ENCODE measurements at regions not wholly inside any gene's neighbourhood (a gene's known extent, or its start where the extent isn't known, plus 50 kb on each side); places are given as distances from the start of the nearest gene placed in this dataset.

DNA sequence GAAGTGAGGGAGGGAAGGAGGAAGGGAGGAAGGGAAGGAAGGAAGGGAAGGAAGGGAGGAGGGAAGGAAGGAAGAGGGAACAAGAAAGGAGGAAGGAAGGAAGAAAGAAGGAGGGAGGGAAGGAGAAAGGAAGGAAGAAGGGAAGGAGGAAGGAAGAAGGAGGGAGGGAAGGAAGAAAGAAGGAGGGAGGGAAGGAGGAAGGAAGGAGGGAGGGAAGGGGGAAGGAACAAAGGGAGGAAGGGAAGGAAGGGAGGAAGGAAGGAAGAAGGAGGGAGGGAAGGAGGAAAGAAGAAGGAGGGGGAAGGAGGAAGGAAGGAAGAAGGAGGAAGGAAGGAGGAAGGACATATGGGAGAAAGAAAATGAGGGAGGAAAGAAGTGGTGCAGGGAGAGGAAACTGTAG lies 184.7 kb upstream of the PMEPA1 start:
- no peaks in the 10 kb centered on the region for H3K79me2 ChIP-seq (ENCODE audit: insufficient read depth, low read length)

DNA sequence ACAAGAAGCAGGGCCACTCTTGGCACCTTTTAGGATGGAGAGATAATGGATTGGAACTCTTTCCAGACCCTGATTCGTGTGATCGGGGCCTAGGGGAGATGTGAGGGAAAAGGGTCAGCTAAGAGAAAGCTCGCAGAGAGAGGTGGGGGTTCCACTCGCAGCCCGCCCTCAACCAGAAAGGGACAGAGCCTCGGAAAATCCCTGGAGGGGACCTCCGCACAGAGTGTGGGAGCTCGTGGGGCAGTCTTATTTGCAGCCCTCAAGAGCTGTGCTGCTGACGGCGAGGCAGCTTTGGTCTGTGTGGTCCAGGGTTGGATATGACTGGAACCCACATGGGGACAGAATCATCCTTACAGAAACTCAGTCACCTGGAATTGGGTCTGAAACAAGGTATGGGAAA lies 184.3 kb upstream of the PMEPA1 start:
- Histone ChIP-seq H3F3A (ENCODE audit: low read depth) (no peaks in the 10 kb centered on the region), H3K27me3 (ENCODE audit: insufficient read depth, low read length, poor library complexity, severe bottlenecking) (no peaks in the 10 kb centered on the region), H3K36me3 (ENCODE audit: insufficient read depth, low read length) (no peaks in the 10 kb centered on the region), H3K4me3 (ENCODE audit: low read length, poor library complexity, severe bottlenecking) (no peak overlapping the region), H4K20me1 (ENCODE audit: insufficient read depth, low read length, poor library complexity, severe bottlenecking) (no peaks in the 10 kb centered on the region), H3K4me2 (ENCODE audit: low read depth, low read length, poor library complexity, severe bottlenecking) (no peak overlapping the region), H3K4me1 (ENCODE audit: insufficient read depth, low read length, poor library complexity, severe bottlenecking) (no peaks in the 10 kb centered on the region), H2AFZ (ENCODE audit: low read length) (no peak overlapping the region), H3K9ac (ENCODE audit: low read depth, low read length, poor library complexity, severe bottlenecking) (no peak overlapping the region), H3K9me2 (replicated peaks; ENCODE audit: low read depth, low read length) (no peaks in the 10 kb centered on the region), H3K9me3 (ENCODE audit: insufficient read depth, low read depth, low read length) (no peaks in the 10 kb centered on the region; the same call in 1 of the 2 replicates), H3K79me2 (ENCODE audit: insufficient read depth, low read length) (no peaks in the 10 kb centered on the region)
- TF ChIP-seq, protein P1, sequence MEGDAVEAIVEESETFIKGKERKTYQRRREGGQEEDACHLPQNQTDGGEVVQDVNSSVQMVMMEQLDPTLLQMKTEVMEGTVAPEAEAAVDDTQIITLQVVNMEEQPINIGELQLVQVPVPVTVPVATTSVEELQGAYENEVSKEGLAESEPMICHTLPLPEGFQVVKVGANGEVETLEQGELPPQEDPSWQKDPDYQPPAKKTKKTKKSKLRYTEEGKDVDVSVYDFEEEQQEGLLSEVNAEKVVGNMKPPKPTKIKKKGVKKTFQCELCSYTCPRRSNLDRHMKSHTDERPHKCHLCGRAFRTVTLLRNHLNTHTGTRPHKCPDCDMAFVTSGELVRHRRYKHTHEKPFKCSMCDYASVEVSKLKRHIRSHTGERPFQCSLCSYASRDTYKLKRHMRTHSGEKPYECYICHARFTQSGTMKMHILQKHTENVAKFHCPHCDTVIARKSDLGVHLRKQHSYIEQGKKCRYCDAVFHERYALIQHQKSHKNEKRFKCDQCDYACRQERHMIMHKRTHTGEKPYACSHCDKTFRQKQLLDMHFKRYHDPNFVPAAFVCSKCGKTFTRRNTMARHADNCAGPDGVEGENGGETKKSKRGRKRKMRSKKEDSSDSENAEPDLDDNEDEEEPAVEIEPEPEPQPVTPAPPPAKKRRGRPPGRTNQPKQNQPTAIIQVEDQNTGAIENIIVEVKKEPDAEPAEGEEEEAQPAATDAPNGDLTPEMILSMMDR (conservative IDR thresholded peaks at IDR 0.05; ENCODE audit: low read length), result no peak

More for the DNA sequence above, 184.7 kb upstream of the PMEPA1 start:
- H3K27me3 ChIP-seq (ENCODE audit: insufficient read depth, low read length, poor library complexity, severe bottlenecking), result no peaks in the 10 kb centered on the region
- no peak overlapping the region for H3K9ac ChIP-seq (ENCODE audit: low read depth, low read length, poor library complexity, severe bottlenecking)
- H3K4me3 ChIP-seq (ENCODE audit: low read length, poor library complexity, severe bottlenecking), result no peak overlapping the region
- H2AFZ ChIP-seq (ENCODE audit: low read length), result no peak overlapping the region
- TF ChIP-seq, protein P1 (conservative IDR thresholded peaks at IDR 0.05; ENCODE audit: low read length), result no peak
- no peak for TF ChIP-seq EZH2phosphoT487 (IDR thresholded peaks at IDR 0.05; ENCODE audit: borderline replicate concordance)
- H3K9me3 ChIP-seq (ENCODE audit: insufficient read depth, low read depth, low read length), result no peaks in the 10 kb centered on the region; the same call in 1 of the 2 replicates
- H3K4me2 ChIP-seq (ENCODE audit: low read depth, low read length, poor library complexity, severe bottlenecking), result no peak overlapping the region
- no peaks in the 10 kb centered on the region for H3K36me3 ChIP-seq (ENCODE audit: insufficient read depth, low read length)
- no peaks in the 10 kb centered on the region for H4K20me1 ChIP-seq (ENCODE audit: insufficient read depth, low read length, poor library complexity, severe bottlenecking)
- no peaks in the 10 kb centered on the region for H3K4me1 ChIP-seq (ENCODE audit: insufficient read depth, low read length, poor library complexity, severe bottlenecking)
- no peaks in the 10 kb centered on the region for H3K9me2 ChIP-seq (replicated peaks; ENCODE audit: low read depth, low read length)
- no peaks in the 10 kb centered on the region for H3F3A ChIP-seq (ENCODE audit: low read depth)

DNA sequence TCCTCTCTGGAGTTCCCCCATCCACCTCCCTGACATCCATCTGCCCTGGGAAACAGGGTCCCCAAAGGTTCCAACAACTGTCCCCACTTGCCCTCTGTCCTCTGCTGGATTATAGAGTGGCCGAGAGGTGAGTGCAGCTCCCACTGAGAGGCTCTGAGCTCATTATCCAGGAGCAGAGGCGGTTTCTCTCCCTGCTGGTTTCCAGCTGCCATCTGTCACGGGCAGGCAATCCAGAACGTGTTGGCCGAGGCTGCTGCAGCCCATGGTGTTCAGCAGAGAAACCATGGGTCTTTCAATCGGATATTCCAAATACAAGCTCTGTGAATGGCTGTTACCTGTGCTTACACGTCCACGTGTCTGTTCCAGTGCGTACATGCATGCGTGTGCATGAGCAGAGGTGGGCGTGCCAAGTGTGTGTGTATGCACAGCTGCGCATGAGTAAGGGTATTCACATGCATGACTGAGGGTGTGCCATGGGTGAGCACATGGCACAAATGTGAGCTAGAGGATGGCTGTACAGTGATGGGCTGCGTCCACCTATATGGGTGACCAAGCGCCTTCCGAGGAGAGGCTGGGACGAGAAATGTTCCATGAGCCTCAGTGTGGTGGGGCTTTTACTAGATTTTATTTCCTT lies 183.7 kb upstream of the PMEPA1 start:
- Histone ChIP-seq H3K9me3 (ENCODE audit: insufficient read depth, low read depth, low read length) (no peaks in the 10 kb centered on the region; the same call in 1 of the 2 replicates), H3K4me2 (ENCODE audit: low read depth, low read length, poor library complexity, severe bottlenecking) (no peak overlapping the region), H3K27me3 (ENCODE audit: insufficient read depth, low read length, poor library complexity, severe bottlenecking) (no peaks in the 10 kb centered on the region), H3K4me3 (ENCODE audit: low read length, poor library complexity, severe bottlenecking) (no peak overlapping the region), H2AFZ (ENCODE audit: low read length) (no peak overlapping the region), H3K4me1 (ENCODE audit: insufficient read depth, low read length, poor library complexity, severe bottlenecking) (no peaks in the 10 kb centered on the region), H3K79me2 (ENCODE audit: insufficient read depth, low read length) (no peaks in the 10 kb centered on the region), H3K9me2 (replicated peaks; ENCODE audit: low read depth, low read length) (no peaks in the 10 kb centered on the region), H4K20me1 (ENCODE audit: insufficient read depth, low read length, poor library complexity, severe bottlenecking) (no peaks in the 10 kb centered on the region), H3K36me3 (ENCODE audit: insufficient read depth, low read length) (no peaks in the 10 kb centered on the region), H3K9ac (ENCODE audit: low read depth, low read length, poor library complexity, severe bottlenecking) (no peak overlapping the region), H3F3A (ENCODE audit: low read depth) (no peaks in the 10 kb centered on the region)
- TF ChIP-seq EZH2phosphoT487 (IDR thresholded peaks at IDR 0.05; ENCODE audit: borderline replicate concordance), result no peak
- TF ChIP-seq, protein P1 (conservative IDR thresholded peaks at IDR 0.05; ENCODE audit: low read length), result no peak
